ENCODE measurements at regions not wholly inside any gene's neighbourhood (a gene's known extent, or its start where the extent isn't known, plus 50 kb on each side); places are given as distances from the start of the nearest gene placed in this dataset.
A peak's percentile ranks its signal among the peaks of the same experiment; 100 is the strongest.

- no peak for DNase-seq (ENCODE audit: low spot score)
Measured at GRCh38 chr2:8457699-8458502, 224.0 kb upstream of the ID2 start.

- no peak for DNase-seq (ENCODE audit: low spot score)
Measured at GRCh38 chr2:8458503-8459459, 223.1 kb upstream of the ID2 start.

DNA sequence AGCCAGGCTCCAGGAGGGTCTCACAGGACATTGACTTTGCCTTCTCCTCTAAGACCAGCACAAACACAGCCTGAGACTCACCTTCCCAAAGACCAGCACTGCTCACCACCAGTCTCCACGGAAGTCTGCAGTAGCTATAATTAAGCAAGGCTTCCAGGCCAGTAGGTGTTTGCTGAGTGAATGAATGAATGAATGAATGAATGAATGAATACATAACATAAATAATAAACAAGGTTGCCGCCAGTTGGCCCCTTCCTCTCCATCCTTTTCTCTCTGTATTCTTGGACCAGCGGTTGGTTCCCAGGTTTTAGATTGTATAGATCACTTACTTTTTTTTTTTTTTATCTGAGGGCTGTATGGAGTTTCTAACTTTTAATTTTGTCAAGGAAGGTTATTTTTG, 222.4 kb upstream of the ID2 start:
- DNase-seq (ENCODE audit: low spot score): no peak

DNA sequence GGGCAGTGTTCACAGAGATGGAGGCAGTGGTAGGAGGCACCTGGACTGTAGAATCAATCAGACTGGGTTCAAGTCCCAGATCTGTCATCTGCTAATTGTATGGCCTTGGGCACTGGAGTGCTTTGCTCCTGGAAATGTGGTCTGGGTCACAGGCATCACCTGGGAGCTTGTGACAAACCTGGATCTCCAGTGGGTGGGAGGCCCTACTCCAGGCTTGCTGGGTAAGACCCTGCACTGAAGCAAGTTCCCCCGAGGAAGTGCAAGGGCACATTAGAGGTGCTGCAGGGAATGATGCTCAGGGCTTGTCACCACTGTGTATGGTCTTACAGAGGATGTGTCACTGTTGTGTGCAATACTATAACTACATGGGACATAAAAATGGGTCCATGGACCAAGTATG, 220.5 kb upstream of the ID2 start:
- DNase-seq (ENCODE audit: low spot score): no peak

DNA sequence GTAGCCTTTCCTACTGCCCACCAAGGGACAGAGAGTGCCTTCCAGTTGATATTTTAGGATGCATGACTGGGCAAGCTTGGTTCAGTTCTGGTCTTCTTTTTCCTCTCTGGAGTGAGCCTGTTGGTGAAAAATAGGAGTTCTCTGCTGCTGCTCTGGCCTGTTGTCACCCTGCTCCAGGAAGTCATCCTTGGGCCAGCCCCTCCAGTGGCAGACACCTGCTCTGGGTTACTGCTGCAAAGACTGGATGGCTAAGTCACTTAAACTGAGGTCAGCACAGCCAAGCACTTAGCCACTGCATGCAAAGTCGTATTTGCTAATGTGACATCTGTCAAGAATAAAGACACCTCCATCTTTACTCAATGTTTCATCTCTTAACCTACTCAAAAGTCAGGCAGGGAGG, 219.6 kb upstream of the ID2 start:
- no peak for DNase-seq (ENCODE audit: low spot score)

DNA sequence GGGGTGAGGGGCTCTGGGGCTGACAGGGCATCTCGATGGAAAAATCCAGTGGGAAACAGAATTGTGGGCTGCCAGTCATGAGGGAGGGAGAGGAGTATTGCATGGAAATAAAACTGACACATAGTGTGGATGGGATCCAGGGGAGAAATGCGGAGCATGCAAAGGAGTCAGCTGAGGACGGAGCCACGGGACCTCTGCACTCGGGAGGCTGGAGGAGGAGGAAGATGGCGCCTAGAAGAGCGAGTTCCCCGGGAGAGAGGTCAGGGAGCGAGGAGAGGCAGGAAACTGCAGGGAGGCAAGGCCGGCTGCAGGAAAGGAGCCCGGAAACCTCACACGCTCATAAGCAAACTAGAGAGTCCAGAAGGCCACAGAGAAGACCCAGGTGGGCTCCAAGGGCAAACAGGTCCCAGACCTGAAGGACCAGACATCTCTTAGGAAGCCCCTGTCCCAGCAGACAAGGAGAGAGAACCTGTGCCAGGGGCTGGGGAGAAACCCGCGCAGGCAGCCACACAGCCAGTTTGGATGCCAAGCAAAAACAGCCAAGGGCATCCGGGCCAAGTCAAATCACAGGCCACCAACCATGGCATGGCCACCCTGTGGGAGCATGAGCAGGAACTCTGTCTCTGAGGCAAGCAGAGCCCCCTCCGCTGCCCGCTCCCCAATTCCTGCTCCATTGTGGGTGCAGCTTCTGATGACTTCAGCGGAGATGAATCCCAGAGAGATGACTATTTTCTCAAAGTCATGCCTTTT, 218.8 kb upstream of the ID2 start:
- no peak for DNase-seq (ENCODE audit: low spot score)

DNA sequence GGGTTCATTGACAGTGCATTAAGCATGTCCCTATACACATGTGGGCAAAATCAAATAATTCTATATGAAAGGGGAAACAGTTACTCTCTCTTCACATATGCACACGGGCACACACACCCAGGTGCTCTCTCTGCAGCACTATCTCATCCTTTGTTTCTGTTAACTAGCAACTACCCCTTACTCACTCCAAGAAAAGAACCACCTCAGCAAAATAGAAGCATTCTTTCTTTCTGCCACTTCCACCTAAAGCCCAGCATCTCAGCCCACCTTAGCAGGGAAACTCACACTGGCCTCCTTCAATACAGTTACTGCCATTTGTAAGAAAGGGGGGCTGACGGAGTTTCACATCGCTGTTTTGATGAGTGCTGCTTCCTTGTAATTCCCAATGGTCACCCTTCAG, 216.3 kb upstream of the ID2 start:
- DNase-seq (ENCODE audit: low spot score): no peak

DNA sequence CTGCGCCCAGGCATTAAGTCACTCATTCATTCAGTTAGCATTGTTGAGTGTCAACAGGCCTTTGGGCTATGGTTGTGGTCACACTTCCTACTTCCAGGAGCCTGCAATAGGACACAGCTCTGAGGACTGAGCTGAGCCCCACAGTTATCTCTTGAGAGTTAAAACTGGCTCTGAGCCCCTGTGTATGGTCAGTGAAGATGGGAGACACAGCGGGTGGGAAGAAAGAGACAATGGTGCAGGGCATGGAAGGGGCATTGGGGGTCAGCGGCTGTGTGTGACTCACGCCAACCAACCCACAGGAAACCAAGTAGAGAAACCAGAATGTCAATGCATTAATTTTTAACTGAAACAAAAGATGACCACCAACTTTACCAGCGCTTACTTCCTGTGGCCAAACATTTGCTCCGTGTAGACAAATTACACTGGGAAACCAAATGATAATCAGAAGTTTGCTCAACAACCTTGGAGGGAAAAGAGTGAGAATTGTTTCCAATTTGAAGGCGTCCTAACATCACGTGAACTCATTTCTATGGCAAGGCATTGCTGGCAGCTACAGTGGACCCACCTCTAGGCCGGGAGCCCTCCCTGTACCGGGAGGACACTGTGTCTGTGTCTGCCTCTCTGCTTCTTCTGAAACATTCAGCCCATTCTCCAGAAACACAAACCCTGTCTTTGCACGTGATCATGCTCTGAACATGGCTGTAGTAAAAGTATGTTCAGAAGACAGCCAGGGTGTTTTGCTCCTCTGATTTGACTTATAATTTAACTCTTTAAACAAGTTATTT, 212.0 kb upstream of the ID2 start:
- DNase-seq (ENCODE audit: low spot score): no peak

- no peak for DNase-seq (ENCODE audit: low spot score)
Measured at GRCh38 chr2:8472545-8473323, 209.1 kb upstream of the ID2 start.

GRCh38 chr2:8475349-8476031, 206.4 kb upstream of the ID2 start:
- DNase-seq (ENCODE audit: low spot score): no peak

DNA sequence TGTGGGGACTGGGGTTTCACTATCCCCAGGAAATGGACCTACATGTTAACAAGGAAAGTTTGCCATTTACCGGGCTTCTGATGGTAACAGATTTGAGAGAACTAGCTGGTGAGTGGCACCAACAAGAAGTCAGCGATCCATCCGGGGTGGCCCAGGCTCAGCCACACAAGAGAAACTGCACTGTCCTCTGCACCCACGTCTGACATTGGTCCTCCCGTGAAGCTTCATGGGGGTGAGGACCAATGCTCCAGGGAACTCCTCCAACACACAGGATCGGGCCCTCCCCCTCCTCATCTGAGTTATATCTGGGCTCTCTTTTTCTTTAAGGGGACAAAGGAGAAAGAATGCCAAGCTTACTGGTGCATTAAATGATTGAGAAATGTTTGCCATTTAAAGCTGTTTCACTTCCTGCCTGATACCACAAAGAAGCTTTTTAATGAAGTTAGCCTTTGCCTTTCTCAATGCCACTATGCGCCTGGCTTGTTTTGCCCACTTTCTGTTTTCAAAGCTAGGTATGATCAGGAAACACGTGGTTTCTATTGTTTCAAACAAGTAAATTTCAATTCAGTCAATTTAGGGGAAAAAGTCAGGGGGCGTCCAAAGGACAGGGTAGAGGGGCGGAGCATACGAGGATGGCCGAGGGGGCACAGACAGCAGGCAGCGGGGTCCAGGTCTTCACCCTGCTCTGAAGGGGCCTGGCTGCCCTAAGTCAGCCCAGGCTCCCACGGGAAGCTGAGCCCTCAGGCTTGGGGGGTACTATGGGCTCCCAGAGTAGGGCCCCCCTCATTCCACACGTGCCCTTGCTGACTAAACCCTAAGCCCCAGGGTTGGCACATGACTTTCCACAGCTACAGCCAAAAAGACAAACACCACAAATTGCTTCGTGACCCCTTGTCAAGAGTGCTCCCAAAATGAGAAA, 204.0 kb upstream of the ID2 start:
- DNase-seq (ENCODE audit: low spot score): no peak

- no peak for DNase-seq (ENCODE audit: low spot score)
Measured at GRCh38 chr2:8478471-8478793, 203.4 kb upstream of the ID2 start.

- DNase-seq (ENCODE audit: low spot score): peak; percentile 92
Measured at GRCh38 chr2:8479298-8479697, 202.6 kb upstream of the ID2 start.

DNA sequence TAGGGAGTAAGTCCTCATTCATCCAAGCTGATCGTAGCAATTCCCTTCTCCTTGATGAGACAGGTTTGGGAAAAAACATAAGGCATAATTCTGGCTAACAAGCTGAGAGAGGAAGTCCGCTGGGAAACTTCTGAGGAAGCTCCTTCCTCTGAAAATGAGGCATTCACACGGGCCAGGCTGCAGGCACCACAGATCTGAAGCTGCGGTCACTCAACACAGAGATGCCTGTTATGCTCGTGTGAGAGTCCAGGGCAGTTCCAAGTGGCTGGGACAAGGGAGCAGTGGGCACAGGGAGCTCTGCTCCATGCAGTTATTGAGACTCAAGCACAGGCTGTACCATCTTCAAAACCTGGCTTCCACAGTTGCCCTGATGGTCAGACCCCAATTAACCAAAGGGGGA, 200.9 kb upstream of the ID2 start:
- DNase-seq (ENCODE audit: low spot score): no peak

DNA sequence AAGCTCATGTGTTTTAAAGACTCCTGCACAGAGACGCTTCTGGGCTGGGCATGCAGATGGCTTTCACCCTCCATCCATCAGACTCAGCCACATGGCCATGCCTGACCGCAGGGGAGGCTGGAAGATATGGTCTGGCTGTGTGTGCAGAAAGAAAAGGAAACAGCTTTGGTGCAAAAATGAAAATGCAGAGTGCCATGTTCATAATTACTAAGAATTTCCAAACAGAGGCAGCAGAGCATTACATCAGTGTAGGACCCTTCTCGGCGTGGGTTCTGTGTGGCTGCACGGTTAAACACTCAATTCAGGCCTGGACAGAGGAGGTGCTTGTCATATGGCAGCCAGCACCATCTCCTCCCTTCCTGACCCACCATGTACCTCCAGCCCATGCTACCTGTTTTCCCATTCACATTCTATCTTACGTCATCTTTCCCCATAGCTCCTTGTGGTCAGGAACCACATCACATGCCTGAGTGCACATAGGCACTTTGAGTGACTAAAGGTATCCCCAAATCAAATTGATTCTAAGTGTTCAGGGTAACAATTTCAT, 200.3 kb upstream of the ID2 start:
- peak; percentile 9 for DNase-seq (ENCODE audit: low spot score)

DNA sequence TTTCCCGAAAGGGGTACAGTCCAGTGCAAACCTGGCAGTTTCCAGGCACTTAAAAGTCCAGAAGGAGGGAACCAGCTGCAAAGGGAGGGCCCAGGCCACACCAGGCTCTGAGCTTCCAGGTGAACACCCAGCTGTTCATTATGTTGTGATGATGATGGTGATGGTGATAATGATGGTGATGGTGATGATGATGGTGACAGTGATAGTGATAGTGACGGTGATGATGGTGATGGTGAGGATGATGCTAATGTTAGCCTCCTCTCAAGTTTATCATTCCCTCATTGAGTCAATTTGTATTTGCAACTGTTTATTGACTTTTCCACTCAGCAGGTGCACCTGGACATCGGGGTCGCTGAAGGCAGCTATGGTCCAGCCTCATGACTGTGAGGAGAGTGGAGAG, 199.4 kb upstream of the ID2 start:
- DNase-seq (ENCODE audit: low spot score): no peak

DNA sequence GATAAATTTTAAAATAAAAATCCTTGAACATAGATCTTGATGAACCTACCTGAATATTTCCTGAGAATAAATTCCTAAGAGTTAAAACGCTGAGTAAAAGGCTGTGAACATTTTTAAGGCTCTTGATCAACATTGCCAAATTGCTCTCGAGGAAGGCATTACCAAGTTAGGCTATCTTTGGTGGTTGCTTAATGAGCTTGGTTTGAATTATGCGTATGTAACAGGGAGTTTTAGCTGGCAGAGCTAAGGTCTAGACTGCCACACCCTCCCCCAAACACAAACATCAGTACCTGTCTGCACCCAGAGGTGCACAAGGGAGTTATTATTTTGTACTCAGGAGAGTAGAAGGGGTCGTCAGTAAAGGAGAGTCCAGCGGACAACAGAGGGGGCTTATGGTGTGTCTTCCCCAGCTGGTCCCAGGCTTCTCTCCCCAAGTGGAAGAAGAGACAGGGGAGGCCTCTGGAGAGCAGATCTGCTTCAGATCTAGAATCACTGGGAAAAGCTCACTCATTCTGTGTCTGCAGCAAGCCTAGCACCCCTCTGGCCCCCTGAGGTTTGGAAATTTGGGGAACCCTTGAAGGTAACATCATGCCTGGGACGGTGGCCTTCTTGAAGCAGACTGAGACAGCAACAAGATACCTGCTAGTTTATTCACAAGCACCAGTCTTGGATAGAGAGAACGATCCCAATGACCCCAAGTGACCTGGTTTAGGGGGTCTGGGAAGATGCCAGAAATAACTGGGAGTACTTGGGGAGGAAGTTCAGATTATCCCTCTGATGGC, 197.2 kb upstream of the ID2 start:
- DNase-seq (ENCODE audit: low spot score): no peak

GRCh38 chr2:8485736-8486135, 196.1 kb upstream of the ID2 start:
- DNase-seq (ENCODE audit: low spot score): no peak

Data from SK-N-DZ (cell line).